ENCODE measurements at regions not wholly inside any gene's neighbourhood (a gene's known extent, or its start where the extent isn't known, plus 50 kb on each side); places are given as distances from the start of the nearest gene placed in this dataset.

DNA sequence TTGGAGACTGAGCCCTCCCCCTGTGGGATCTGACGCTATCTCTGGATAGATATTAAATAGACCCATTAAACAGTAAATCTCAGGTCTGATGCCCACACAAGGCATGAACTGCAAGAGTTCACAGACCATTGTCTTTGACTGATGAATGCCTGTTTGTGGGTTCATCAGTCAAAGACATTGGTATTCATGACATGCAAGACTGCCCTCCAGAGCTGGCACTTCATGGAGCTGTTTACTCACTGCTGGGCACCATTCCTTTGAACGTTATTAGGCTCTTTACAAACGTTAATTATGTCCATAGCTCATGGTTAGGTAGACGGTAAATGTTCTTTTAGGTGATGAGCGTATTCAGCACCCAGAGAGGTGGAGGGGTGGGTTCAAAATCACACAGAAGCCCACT, 111.8 kb upstream of the PABPC3 start:
- no peak for TF ChIP-seq ZNF114 (CRISPR knock-in tag; IDR thresholded peaks at IDR 0.05)
- no peak for TF ChIP-seq NANOG (IDR thresholded peaks at IDR 0.05; ENCODE audit: borderline replicate concordance)
- TF ChIP-seq CTCF (conservative IDR thresholded peaks at IDR 0.05; ENCODE audit: low read depth in 2 of 2) = no peak
- H3K4me3 Mint-ChIP-seq = no peak overlapping the region

GRCh38 chr13:24985107-24985506, 110.8 kb upstream of the PABPC3 start:
- peak; percentile 50 for DNase-seq (ENCODE audit: low spot score)
- Histone ChIP-seq H3K9me2 (ENCODE audit: insufficient read depth) (no peaks in the 10 kb centered on the region), H3K27ac (ENCODE audit: low read depth) (no peak overlapping the region), H3K36me3 (ENCODE audit: insufficient read depth) (no peaks in the 10 kb centered on the region), H3K79me2 (replicated peaks; ENCODE audit: insufficient read depth) (no peaks in the 10 kb centered on the region), H4K20me1 (replicated peaks; ENCODE audit: insufficient read depth) (no peaks in the 10 kb centered on the region), H3K4me2 (no peak overlapping the region), H3K4me3 (no peak overlapping the region), H2AFZ (no peak overlapping the region), H3F3A (replicated peaks; ENCODE audit: low read depth) (no peaks in the 10 kb centered on the region), H3K4me1 (ENCODE audit: insufficient read depth) (peaks cover 7% of the 10 kb centered on the region), H3K27me3 (ENCODE audit: insufficient read depth) (no peaks in the 10 kb centered on the region)
- Mint-ChIP-seq H3K36me3 (ENCODE audit: low read depth) (no peaks in the 10 kb centered on the region), H3K27ac (no peak overlapping the region), H3K4me1 (peaks cover 33% of the 10 kb centered on the region), H3K4me3 (no peak overlapping the region), H3K9me3 (no peaks in the 10 kb centered on the region; the same call in 2 of the 3 replicates), H3K27me3 (ENCODE audit: insufficient read depth, low read depth, poor library complexity) (peaks cover 5% of the 10 kb centered on the region)
- TF ChIP-seq EZH2phosphoT487 (IDR thresholded peaks at IDR 0.05; ENCODE audit: unreplicated experiment) = no peak
- TF ChIP-seq CTCF (conservative IDR thresholded peaks at IDR 0.05; ENCODE audit: low read depth in 2 of 2) = peak; percentile 36 to 65
- ATAC-seq = peak; percentile 40

More for the DNA sequence above, 111.8 kb upstream of the PABPC3 start:
- no peak for DNase-seq (ENCODE audit: low spot score)
- H3F3A ChIP-seq (replicated peaks; ENCODE audit: low read depth) = no peaks in the 10 kb centered on the region
- Mint-ChIP-seq H3K9me3 (no peaks in the 10 kb centered on the region; the same call in 2 of the 3 replicates), H3K27ac (no peak overlapping the region), H3K4me1 (peaks cover 33% of the 10 kb centered on the region), H3K27me3 (ENCODE audit: insufficient read depth, low read depth, poor library complexity) (peaks cover 5% of the 10 kb centered on the region), H3K36me3 (ENCODE audit: low read depth) (no peaks in the 10 kb centered on the region)
- H3K27ac ChIP-seq (ENCODE audit: low read depth) = no peak overlapping the region
- no peaks in the 10 kb centered on the region for H4K20me1 ChIP-seq (replicated peaks; ENCODE audit: insufficient read depth)
- no peaks in the 10 kb centered on the region for H3K79me2 ChIP-seq (replicated peaks; ENCODE audit: insufficient read depth)
- ATAC-seq = no peak
- H3K27me3 ChIP-seq (ENCODE audit: insufficient read depth) = no peaks in the 10 kb centered on the region
- no peaks in the 10 kb centered on the region for H3K36me3 ChIP-seq (ENCODE audit: insufficient read depth)
- no peak overlapping the region for H2AFZ ChIP-seq
- no peaks in the 10 kb centered on the region for H3K9me2 ChIP-seq (ENCODE audit: insufficient read depth)
- H3K4me3 ChIP-seq = no peak overlapping the region
- H3K4me2 ChIP-seq = no peak overlapping the region
- peaks cover 7% of the 10 kb centered on the region for H3K4me1 ChIP-seq (ENCODE audit: insufficient read depth)

DNA sequence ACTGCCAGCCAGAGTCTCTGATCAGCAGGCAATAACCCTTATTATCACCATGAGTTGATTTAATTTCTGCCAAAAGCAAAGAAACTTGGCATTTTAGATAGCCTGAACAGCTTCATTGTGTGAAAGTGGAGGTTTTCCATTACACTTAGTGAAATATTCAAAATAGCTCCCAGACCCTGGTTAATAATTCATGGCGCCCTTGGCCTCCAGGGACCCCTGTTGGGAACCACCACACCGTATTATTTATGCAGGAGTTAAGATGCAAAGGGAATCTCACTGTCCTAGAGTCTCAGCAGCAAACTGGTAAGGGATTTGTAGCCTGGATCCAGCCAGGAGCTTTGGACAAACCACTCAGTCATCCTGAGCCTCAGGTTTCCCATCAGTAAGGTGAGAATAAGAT, 110.0 kb upstream of the PABPC3 start:
- no peaks in the 10 kb centered on the region for H4K20me1 ChIP-seq (replicated peaks; ENCODE audit: insufficient read depth)
- no peaks in the 10 kb centered on the region for H3K36me3 ChIP-seq (ENCODE audit: insufficient read depth)
- H3K9me2 ChIP-seq (ENCODE audit: insufficient read depth) = no peaks in the 10 kb centered on the region
- no peaks in the 10 kb centered on the region for H3K27me3 ChIP-seq (ENCODE audit: insufficient read depth)
- no peaks in the 10 kb centered on the region for H3F3A ChIP-seq (replicated peaks; ENCODE audit: low read depth)
- H3K4me3 ChIP-seq = no peak overlapping the region
- Mint-ChIP-seq H3K36me3 (ENCODE audit: low read depth) (no peaks in the 10 kb centered on the region), H3K27me3 (ENCODE audit: insufficient read depth, low read depth, poor library complexity) (peaks cover 5% of the 10 kb centered on the region), H3K27ac (no peak overlapping the region), H3K4me3 (no peak overlapping the region), H3K4me1 (peaks cover 27% of the 10 kb centered on the region), H3K9me3 (no peaks in the 10 kb centered on the region; the same call in 2 of the 3 replicates)
- no peak overlapping the region for H2AFZ ChIP-seq
- ATAC-seq = no peak
- H3K27ac ChIP-seq (ENCODE audit: low read depth) = no peak overlapping the region
- peaks cover 7% of the 10 kb centered on the region for H3K4me1 ChIP-seq (ENCODE audit: insufficient read depth)
- H3K4me2 ChIP-seq = no peak overlapping the region
- TF ChIP-seq CTCF (conservative IDR thresholded peaks at IDR 0.05; ENCODE audit: low read depth in 2 of 2) = no peak
- no peak for TF ChIP-seq EZH2 (IDR thresholded peaks at IDR 0.05; ENCODE audit: low read depth, unreplicated experiment)
- TF ChIP-seq STAT1 (IDR thresholded peaks at IDR 0.05; ENCODE audit: unreplicated experiment) = no peak
- TF ChIP-seq EZH2phosphoT487 (IDR thresholded peaks at IDR 0.05; ENCODE audit: unreplicated experiment) = no peak
- no peak for TF ChIP-seq ZNF114 (CRISPR knock-in tag; IDR thresholded peaks at IDR 0.05)
- no peak for DNase-seq (ENCODE audit: low spot score)
- no peaks in the 10 kb centered on the region for H3K79me2 ChIP-seq (replicated peaks; ENCODE audit: insufficient read depth)

Data from GM23338 (cell line).